Epithelial cell of esophagus (primary cell): ENCODE measurements at regions not wholly inside any gene's neighbourhood (a gene's known extent, or its start where the extent isn't known, plus 50 kb on each side); places are given as distances from the start of the nearest gene placed in this dataset.
A peak's percentile ranks its signal among the peaks of the same experiment; 100 is the strongest.

Experiments
- DNase-seq: peaks from one replicate; pipeline ENCODE4 v3.0.0; 2010; ENCODE audit warnings: low read depth
- H3K4me3 ChIP-seq: 2 replicates; pipeline ENCODE4 v1.5.1; 2011; ENCODE audit warnings: mild to moderate bottlenecking, low read length, control low read depth
- TF ChIP-seq, protein P1 (sequence below): IDR thresholded peaks from 2 replicates; pipeline ENCODE4 v1.5.1; 2011; ENCODE audit warnings: low read depth, mild to moderate bottlenecking, low read length, control low read depth, inconsistent platforms; ENCODE audit not compliant: insufficient read depth; ENCODE audit errors: missing control alignments

DNA sequence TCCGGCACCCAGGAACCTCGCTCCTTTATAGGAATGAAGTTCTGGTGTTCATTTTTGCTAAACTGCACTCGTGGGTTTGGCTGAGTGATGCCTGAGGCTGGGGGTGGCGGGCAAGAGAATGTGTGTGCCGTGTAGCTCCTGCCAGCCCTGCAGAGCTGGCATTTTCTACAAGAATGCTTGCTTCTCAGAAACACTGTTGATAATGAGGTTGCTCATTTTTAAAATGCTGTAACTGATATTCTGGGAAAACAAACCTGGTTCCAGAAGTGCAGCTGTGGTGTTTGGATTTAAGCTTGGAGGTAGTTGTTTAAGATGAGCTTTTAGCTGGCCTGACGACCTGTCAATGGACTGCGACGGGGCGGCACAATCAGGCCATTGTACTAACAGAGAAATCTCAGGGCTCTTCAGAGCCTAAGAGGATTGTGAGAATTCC lies 511.9 kb upstream of the TNP1 start:
- no peak for DNase-seq
- H3K4me3 ChIP-seq, result no peak overlapping the region
- TF ChIP-seq, protein P1, sequence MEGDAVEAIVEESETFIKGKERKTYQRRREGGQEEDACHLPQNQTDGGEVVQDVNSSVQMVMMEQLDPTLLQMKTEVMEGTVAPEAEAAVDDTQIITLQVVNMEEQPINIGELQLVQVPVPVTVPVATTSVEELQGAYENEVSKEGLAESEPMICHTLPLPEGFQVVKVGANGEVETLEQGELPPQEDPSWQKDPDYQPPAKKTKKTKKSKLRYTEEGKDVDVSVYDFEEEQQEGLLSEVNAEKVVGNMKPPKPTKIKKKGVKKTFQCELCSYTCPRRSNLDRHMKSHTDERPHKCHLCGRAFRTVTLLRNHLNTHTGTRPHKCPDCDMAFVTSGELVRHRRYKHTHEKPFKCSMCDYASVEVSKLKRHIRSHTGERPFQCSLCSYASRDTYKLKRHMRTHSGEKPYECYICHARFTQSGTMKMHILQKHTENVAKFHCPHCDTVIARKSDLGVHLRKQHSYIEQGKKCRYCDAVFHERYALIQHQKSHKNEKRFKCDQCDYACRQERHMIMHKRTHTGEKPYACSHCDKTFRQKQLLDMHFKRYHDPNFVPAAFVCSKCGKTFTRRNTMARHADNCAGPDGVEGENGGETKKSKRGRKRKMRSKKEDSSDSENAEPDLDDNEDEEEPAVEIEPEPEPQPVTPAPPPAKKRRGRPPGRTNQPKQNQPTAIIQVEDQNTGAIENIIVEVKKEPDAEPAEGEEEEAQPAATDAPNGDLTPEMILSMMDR, result no peak

DNA sequence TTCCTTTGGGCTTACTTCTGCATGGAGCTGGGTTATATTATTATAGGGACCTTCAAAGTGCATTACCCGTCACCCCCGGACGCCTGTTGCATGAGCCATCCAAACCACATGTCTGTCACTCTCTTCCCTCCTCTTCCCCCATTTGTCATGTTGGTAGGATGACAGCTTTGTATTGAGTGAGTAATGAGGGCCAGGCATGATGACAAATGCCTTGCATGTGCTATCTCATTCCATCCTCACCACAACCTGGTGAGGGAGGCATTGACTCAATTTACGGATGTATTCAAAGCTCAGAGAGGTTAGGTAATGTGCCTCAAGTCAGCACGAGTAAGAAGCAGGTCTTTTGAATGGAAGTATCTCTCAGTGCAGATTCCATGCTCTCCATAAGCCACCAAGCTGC lies 510.5 kb upstream of the TNP1 start:
- no peak overlapping the region for H3K4me3 ChIP-seq
- peak; percentile 98 for DNase-seq
- TF ChIP-seq, protein P1, result peak; percentile 52

DNA sequence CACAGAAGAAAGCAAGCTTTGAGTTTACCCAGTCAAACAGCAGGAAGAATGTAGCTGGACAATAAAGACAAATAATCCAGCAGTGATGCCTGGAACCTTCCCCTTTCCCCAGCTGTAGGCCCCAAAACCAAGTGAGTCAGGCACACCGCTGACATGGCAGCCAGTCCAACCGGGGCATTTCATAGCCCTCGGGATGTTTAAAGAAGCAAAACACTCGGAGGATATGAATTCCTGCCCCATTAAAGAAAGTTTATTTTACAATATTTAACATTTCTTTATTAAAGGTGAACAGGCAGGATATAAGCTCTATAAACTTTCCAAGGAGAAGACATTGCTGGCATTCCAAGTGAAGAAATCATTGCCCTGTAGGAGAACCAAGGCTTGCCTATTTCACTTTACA lies 507.6 kb upstream of the TNP1 start:
- peak; percentile 51 for DNase-seq
- TF ChIP-seq, protein P1, result no peak
- H3K4me3 ChIP-seq, result no peak overlapping the region

DNA sequence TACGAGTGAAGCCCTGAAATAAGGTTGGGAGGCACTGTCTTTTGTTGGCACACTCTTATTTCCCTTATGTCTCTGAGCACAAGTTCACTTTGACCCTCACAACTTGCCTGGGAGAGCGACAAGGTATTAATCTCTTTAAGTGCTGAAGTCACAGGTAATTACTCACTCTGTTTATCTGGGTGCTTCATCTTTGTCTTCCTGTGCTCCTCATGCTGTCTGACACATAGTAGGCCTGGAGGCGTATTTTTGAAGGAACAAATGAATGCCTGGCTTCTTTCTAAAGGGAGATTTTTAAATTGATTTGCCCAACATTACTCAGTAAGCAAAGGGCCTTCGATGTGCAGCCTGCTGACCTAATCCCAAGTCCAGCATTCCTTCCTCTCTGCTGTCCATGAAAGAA lies 507.1 kb upstream of the TNP1 start:
- no peak overlapping the region for H3K4me3 ChIP-seq
- TF ChIP-seq, protein P1, result no peak
- DNase-seq, result peak; percentile 73

DNA sequence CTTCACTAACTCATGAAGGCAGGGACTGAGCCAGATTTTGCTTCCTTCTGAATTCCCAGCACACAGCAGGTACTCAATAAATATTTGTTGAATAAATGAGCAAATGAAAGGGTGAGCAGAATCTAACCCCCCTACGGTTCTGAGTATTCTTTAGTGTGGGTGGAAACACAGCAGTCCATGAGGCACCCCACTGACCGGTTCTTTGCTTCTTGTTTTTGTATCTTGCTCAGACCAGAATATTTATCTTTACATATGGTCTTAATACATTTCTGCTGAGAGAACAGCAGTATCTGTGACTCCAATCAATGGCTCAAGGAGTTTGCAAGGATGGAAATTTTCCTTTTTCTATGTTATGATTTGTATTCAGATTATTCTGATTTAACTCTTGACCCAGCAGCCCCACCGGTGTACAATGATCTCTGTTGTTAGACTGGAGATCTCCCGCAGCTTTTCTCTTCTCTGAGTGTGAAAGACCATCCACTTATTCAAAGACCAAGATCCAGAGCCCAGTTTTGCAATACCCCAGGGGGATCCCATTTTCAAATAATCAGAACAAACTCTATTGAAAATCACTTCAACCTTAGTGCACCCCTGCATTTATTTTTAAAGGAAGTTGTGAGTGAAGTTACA lies 506.5 kb upstream of the TNP1 start:
- DNase-seq, result no peak
- TF ChIP-seq, protein P1, result no peak

DNA sequence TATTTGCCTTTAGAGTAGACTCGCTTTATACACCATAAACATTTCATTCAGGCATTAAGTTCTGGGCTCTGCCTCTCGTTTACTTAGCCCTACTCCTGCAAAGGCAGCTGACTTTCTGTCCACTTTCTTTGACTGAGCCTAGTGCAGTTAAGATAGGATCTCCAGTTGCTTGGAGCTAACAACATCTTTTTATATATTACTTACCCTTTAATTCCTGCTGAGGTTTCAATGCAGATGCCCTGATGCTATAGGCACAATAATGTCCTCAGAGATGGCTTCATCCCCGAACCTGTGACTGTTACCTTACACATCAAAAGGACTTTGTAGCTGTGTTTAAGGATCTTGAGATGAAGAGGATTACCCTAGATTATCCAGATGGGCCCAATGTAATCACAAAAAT lies 505.8 kb upstream of the TNP1 start:
- H3K4me3 ChIP-seq, result no peak overlapping the region
- no peak for DNase-seq
- TF ChIP-seq, protein P1, result no peak

More for the DNA sequence above, 506.5 kb upstream of the TNP1 start:
- H3K4me3 ChIP-seq, result no peak overlapping the region

DNA sequence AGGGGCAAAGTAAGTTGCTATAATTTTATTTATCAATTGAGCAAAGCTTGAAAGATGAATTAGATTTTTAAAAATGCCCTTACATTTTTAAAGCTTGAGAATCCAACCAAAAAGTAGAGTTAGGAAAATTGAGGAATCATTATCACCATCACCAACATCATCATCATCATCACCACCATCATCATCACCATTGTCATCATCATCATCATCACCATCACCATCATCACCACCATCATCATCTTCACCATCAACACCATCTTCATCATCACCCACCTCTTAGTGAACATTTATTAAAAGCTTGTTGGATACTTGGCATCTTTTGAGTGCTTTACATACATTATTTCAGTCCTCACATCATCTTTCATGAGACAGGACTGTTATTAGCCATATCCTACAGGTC lies 504.4 kb upstream of the TNP1 start:
- TF ChIP-seq, protein P1, result no peak
- DNase-seq, result no peak
- no peak overlapping the region for H3K4me3 ChIP-seq
